GM10266 (cell line): ENCODE measurements at regions not wholly inside any gene's neighbourhood (a gene's known extent, or its start where the extent isn't known, plus 50 kb on each side); places are given as distances from the start of the nearest gene placed in this dataset.

Experiments used
- DNase-seq: peaks from one replicate; pipeline ENCODE4 v3.0.0; 2012; ENCODE audit errors: extremely low spot score
- TF ChIP-seq, protein P1 (sequence below): IDR thresholded peaks from 2 replicates; pipeline ENCODE4 v1.5.1; 2012; ENCODE audit warnings: mild to moderate bottlenecking, low read depth; ENCODE audit not compliant: control insufficient read depth, insufficient read depth; ENCODE audit errors: missing control alignments

DNA sequence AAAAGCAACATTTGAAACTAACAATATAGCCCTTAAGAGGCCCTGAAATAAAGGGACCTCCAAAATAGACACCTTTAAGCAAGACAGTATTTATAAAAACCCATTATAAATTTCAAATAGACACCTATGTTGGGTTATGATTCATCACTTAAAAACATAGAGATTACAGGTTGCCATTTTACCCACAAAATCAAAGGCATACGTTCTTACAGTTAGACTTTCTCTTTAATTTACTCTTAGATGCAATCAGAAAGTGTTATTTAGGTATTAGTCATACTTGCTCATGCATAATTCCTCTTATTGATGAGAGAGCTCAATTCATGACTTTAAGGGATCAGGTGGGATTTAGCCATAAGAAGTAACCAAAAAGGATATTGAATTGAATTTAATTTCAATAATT lies 51.5 kb upstream of the TMEM200A start:
- TF ChIP-seq, protein P1, sequence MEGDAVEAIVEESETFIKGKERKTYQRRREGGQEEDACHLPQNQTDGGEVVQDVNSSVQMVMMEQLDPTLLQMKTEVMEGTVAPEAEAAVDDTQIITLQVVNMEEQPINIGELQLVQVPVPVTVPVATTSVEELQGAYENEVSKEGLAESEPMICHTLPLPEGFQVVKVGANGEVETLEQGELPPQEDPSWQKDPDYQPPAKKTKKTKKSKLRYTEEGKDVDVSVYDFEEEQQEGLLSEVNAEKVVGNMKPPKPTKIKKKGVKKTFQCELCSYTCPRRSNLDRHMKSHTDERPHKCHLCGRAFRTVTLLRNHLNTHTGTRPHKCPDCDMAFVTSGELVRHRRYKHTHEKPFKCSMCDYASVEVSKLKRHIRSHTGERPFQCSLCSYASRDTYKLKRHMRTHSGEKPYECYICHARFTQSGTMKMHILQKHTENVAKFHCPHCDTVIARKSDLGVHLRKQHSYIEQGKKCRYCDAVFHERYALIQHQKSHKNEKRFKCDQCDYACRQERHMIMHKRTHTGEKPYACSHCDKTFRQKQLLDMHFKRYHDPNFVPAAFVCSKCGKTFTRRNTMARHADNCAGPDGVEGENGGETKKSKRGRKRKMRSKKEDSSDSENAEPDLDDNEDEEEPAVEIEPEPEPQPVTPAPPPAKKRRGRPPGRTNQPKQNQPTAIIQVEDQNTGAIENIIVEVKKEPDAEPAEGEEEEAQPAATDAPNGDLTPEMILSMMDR, result no peak
- no peak for DNase-seq

DNA sequence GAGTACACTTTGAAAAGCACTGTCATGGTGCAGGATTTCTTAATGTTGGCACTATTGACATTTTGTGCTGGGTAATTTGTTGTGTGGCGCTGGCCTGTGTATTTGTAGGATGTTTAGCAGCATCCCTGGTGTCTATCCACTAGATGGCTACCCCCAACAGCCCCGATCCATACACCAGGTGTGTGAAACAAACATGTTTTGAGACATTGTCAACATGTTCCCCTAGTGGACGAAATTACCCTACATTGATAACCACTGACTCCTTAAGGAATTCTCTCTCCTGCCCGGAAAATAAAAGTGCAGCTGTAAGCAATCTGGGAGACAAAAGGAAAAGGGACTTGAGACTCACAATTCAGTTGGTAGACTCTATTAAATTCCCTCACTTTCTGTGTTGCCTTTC lies 52.6 kb upstream of the TMEM200A start:
- DNase-seq, result no peak
- TF ChIP-seq, protein P1, result no peak

DNA sequence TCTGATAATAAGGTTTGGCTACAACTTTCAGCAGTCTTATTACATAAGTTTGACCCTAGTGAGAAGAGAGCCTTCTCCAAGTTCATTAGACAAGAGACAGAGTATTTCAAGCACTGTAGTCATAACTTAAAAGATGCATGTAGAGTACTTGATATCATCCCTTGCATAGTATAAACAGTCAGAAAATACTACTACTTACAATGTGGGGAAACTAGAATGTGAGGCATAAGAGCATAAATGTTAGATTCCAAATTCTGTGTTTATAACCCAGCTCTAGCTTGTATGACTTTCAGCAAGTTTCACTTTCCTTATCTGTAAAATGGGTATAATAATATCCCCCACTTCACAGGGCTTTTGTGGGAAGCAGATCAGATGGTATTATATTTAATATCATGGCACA lies 56.8 kb upstream of the TMEM200A start:
- TF ChIP-seq, protein P1, result no peak
- DNase-seq, result no peak

DNA sequence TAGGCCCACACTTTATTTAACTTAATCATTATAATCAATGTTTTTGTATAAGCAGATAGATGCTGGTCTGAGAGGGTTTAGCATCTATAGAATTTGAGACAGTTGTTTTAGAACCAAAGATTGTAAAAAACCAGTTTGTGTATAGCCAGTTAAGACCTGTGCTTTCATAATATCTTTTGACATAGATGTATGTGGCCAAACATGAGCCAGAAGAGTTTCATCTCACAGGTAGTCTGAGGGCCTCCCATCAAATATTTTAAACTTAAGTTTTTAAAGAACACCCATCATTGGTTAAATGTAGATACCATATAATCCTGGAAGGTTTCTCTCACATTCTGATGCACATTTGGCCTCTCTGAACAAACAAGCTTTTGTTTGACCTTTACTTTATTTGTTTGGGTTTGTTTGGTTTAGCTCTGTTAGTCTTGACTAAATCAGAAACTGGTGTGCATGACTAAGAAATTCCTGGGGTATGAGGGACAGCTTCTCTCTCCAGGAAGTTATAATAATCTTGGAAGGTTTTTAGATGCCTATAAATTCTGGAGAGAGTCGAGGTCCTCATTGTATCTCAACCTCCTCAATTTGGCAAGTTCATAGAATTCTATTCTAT lies 58.0 kb upstream of the TMEM200A start:
- TF ChIP-seq, protein P1, result no peak
- no peak for DNase-seq

DNA sequence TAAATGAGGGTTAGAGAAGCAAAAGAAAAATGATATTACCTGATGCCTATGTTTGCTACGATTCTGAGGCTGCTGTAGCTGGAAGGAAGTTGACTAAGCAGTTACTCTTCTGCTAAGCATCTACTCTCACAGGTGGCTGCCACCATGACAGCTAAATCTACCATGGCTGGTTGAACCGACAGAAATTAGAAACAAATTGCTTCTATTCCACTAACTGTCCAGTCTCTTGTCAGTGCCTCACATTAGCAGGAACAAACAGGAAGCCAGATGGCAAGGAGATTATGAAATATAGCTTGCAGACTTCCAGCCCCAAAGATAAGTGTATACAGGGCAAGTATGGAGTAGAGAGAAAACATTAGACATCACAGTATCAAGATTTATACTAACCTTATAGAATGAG lies 59.4 kb upstream of the TMEM200A start:
- DNase-seq, result no peak
- TF ChIP-seq, protein P1, result no peak

DNA sequence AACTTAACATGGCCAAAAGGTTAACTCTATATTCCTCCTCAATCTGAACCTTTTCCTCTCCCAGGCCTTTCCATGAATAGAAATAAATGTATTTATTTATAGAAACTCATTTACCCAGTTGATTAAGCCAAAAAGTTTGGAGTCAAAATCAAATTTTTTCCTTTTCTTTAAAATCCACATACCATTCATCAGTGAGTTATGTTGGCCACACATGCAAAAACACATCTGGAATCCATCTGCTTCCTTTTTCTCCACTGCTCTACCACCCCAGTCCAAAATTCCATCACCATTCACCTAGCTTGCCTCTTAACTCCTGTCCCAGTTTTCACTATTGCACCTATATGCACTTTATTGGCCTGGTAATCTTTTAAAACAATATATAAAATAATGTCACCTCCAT lies 62.4 kb upstream of the TMEM200A start:
- TF ChIP-seq, protein P1, result no peak
- DNase-seq, result no peak

DNA sequence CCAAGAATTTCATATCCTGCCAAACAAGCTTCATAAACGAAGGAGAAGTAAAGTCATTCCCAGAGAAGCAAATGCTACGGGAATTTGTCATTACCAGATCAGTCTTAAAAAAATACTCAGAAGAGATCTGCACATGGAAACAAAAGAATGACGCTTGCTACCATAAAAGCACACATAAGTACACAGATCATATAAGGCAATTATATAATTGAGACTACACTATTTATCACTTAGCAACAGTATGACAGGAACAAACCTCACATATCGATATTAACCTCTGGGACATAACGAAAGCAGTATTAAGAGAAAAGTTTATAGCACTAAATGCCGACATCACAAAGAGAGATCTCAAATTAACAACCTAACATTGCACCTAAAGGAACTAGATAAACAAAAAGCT lies 67.6 kb upstream of the TMEM200A start:
- no peak for DNase-seq
- TF ChIP-seq, protein P1, result no peak
